Activated T-cell treated with anti-CD3 and anti-CD28 coated beads, Interleukin-2, amount 50 U/mL, for 1 hour (primary cell): ENCODE measurements at regions not wholly inside any gene's neighbourhood (a gene's known extent, or its start where the extent isn't known, plus 50 kb on each side); places are given as distances from the start of the nearest gene placed in this dataset.

Experiments
- DNase-seq: peaks from one replicate; pipeline ENCODE4 v3.0.0-alpha.2; 2020

- no peak for DNase-seq
Observed at GRCh38 chr1:87834941-87835340, 506.3 kb downstream of the LMO4 start.

DNA sequence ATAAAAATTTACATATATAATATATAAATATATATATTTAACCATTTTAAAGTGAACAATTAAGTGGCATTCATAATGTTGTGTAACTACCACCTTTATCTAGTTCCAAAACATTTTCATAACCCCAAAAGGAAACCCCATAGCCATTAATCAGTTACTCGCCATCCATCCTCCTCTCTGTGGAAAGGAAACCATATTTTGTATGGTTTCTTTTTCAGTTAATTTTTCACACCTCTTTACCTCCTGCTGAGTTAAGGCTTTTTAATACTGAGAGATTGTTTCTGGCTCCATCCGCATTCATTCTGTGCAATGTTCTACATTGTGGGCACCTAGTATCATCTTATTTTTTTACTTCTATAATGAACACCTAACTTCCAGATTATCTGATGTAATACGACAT lies 512.1 kb downstream of the LMO4 start:
- no peak for DNase-seq

GRCh38 chr1:87841332-87841731 lies 512.7 kb downstream of the LMO4 start:
- DNase-seq, result no peak

DNA sequence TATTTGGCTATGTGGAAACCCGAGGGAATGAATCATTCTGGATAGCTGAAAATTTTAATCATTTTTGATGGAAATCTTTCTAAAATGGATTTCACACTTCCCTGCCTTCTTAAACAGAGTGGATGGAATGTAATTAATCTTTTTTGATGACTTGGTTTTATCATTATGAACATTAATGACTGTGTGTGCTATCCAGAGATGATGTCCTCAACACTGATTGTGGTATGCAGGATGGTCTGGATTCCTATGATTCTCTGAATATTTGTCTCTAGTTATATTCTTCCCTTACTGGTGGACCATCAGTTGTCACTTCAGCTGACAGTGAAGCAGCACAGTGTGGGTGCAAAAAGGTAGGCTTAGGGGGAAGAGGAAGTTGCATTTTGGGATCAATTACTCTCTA lies 513.5 kb downstream of the LMO4 start:
- DNase-seq, result no peak

- no peak for DNase-seq
Observed at GRCh38 chr1:87844251-87844650, 515.6 kb downstream of the LMO4 start.

- DNase-seq, result no peak
Observed at GRCh38 chr1:87851490-87851889, 522.8 kb downstream of the LMO4 start.

DNA sequence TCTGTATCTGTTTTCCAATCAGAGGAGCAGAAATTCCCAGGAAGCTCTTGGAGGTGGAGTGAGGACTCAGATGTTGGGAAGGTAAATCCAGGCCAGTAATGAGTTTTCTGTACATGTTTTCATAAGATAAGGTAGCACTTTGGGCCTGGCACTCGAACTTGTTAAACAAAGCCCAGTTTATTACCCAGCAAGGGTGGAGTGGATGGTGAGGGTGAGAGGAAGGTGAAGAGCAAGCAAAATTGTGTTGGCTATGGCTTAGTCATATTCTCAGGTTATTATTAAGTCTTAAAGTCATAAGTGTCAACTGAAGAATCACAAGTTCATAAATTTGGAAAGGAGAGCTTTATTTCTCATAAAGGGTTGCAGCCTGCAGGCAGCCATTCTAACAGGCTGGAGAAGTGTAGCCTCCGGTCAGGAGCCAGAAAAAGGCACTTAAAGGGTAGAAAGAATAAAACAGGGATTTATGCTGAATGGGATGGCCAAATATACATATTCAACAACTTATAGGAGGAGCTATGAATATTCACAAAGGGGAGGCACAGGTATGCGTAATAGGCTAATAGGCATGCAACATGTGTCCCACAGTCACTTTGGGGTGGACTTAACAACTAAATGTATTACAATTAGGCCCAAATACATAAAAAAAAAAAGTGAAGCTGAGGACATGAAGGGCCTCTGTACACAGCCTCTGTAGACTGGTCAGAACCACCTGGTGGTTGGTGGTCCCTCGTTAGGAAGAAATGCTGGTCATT lies 523.9 kb downstream of the LMO4 start:
- DNase-seq, result no peak

DNA sequence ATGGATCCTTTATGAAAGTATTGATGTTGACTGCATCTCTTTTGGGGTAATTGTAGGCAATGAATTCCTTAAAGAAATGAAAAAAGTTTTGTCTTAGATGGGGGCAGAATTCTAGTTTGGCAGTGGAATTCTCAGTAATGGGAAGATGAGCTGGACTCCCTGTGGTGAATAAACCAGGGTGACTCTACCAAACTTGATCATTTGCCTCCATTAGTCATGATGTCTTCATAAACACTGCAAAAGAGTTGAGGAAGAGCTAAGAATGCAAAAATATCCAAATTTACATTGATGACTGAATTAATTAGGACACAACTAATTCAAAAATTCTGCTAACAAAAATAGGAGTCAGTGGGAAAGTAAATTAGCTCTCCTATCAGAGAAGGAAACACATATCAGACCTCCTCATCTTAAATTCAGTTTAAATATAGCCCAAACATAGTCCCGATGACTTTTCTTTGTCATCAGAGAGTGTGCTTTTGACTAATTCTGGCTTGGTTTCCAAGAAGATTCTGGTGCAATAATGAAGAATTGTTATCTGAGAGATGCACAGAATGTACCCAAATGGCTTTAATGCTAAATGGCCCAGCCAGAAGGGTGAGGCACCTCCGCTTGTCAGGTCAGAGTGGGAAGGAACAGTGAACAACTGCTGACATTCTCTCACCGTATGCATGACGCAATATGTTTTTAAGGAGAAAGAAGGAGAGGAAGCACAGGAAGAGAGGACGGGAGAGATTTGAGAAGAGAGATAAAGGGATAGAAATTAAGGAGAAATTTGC lies 525.1 kb downstream of the LMO4 start:
- DNase-seq, result no peak

- no peak for DNase-seq
Observed at GRCh38 chr1:87863317-87863716, 534.6 kb downstream of the LMO4 start.

DNA sequence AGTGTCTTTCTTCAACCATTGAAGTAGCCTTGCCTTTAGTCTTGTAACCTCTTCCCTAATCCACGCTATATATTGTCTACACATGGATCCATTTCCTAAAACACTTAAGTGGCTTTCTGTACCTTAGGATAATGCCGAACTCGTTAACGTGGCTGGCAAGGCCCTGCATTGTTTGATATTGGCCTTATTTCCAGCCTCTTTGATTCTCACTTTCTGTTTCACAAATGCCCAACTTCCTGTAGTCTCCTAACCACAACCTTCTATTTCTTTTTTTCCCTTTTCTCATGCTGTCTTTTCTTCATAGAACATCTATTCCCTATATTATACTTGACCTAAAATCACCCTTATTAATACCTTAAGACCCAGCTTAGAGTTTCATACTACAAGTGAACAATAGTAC lies 536.0 kb downstream of the LMO4 start:
- no peak for DNase-seq

- DNase-seq, result no peak
Observed at GRCh38 chr1:87866416-87866815, 537.7 kb downstream of the LMO4 start.

DNA sequence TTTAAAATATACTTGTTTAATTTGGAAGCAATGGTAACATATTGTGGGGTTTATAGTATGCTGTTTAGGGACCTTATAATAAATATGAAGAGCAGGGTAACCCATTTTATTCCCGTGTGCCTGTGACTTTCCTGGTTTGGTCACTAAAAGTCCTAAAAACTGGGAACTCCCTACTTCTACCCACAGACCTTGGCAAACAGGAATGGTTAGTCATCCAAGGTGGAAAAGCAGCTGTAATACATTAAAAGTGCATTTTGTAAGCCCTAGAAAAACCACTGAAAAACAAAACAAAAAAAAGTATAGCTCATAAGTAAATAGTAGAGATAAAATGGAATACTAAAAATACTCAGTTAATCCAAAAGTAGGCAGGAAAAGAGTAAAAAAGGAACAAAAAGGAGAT lies 538.9 kb downstream of the LMO4 start:
- no peak for DNase-seq

- no peak for DNase-seq
Observed at GRCh38 chr1:87869567-87869966, 540.9 kb downstream of the LMO4 start.

GRCh38 chr1:87872189-87872588 lies 543.5 kb downstream of the LMO4 start:
- no peak for DNase-seq

DNA sequence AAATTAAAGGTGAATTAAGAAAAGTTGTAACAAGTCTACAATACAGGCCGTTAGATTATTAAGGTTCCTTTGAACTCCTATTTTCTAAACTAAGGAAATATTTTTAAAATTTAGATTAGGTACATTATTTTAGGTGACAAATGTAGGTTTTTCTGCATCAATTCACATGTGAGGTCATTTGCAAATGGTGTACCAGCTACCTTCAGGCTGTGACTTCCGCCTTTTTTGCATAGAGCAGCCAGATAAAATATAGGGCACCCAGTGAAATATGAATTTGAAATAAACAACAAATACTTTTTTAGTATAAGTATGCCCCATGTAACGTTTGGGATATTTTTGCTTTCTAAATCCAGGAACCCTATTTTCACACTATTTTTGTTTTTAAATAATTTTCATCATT lies 544.0 kb downstream of the LMO4 start:
- DNase-seq, result no peak

DNA sequence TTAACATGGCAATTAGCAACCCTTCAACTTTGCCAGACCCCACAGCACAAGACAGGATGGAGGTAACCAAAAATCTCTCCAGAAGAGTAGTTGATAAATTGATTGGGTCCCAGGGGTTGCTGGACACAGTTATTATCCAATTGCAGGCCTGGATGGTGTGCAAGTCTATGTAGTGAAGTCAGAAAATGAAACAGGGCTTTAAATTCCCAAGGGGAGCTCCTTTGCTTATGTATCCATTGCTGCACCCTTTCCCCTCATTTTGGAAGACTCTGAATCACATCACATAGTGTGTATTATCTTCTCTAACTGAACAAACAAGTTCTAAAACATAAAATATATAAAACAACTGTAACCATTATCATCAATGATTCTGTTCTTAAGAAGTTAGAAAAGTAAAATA lies 550.2 kb downstream of the LMO4 start:
- DNase-seq, result no peak

GRCh38 chr1:87880098-87880760 lies 551.5 kb downstream of the LMO4 start:
- no peak for DNase-seq

DNA sequence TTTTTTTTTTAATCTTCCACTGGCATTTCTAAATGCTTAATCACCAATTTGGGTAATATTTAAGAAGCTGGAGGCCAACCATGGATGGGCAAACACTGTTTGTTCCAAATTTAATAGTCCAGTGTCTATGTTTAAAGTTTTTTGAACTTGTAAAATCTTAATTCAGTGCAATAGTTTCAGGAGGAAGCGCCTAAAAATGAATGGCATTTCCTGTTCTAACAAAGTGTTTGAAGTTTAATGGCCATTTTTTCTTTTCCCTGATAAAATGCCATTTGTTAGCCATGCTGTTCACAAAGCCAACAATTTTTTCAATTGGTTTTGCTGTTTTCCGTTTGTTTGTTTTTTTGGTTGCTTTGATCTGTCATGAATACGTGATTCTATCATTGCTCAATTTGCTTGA lies 552.1 kb downstream of the LMO4 start:
- no peak for DNase-seq

DNA sequence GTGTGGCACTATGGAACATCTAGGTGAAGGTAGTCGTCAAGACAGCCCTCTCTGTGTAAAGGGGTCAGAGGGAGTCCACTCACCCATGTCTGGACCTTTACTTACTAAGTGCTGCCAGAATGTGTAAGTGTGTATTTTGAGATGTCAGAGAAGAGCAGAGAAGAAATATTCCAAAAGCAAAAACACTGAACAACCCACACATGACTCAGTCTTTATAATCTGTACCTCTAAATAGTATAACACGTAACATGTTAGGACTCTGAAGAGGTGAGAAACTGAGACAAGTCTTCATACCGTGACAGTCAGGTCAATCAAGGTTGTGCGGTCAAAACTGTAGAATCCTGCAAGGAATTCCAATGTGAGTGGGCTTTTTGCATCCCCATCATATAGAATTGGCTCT lies 555.2 kb downstream of the LMO4 start:
- no peak for DNase-seq

- no peak for DNase-seq
Observed at GRCh38 chr1:87884581-87884980, 555.9 kb downstream of the LMO4 start.

DNA sequence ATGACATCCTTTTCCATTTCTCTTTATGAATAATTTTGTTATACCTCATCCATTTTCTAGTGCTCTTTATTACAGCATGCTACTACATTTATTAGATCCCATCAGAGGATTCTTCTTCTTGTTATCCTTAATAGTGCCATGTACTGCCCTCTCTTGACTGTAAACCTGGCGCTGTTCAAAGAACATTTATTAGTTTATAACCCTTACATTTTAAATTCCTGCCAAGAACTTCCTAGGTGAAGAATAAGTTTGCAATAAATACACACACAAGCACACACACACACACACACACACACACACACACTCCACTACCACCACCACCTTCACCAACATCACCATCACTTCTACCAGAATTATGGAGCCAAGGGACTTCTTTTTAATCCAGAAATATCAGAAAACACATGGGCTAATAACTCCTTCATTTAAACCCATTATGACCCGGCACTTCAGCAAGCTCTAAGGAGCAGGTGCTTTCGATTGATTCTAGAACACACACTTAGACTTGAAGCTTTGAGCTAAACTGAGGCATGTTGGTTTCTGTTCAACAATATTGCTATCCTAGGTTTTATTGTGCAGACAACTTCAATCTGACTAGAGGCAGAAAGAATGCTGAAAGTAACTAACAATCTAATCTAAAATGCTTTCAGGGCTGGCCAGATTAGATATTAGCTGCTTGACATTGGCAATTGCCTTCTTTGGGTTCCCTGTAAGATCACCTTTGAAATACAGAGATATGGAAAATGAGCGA lies 556.8 kb downstream of the LMO4 start:
- no peak for DNase-seq

DNA sequence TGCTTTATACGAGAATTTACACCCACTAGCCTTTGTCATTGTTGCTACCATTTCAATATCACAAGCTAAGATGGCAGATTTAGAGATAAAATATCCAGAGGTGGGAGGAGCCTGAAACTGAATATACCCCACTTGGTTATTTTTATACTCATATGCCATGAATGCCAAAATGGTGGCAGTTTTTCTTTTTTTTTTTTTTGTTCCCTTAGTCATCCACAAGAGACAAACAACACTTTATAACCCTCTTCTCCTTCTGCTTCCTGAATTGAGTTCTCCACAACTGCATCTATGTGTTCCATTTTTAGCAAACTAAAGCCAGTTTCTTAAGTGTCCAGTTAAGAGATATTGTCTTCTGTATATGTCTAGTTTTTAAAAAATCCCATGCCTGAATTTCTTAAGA lies 558.4 kb downstream of the LMO4 start:
- no peak for DNase-seq

DNA sequence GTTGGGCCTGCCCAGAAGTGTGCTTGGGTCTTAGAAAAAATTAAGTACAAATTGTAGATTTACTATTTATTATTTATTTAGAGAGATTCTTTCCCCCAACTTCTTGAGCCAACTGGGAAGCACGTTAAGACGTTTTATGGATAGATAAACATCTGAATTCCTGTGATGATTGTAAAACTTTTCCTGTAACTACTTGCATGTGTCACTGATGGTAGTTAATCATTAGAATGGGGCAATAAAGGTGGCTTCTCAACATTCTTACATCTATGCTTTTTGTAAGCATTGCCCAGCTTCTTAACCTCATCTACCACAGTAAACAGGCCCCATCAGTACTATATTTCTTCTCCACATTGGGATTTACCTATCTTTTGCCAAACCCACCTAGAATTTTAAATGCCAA lies 559.8 kb downstream of the LMO4 start:
- DNase-seq, result no peak
